Kidney (tissue), 13 donors: ENCODE measurements at regions not wholly inside any gene's neighbourhood (a gene's known extent, or its start where the extent isn't known, plus 50 kb on each side); places are given as distances from the start of the nearest gene placed in this dataset.

Experiments
- DNase-seq, 5 donors: peaks; one replicate each; pipeline ENCODE4 v3.0.0-alpha.2; 2013 to 2020
- FAIRE-seq: peaks from 2 replicates; lab custom pipeline; 2012; peaks lifted over from hg19 to GRCh38; lab: Jason Lieb, UNC
- H3K27ac ChIP-seq, 2 donors: one replicate each; pipeline ENCODE4 v1.7.0; 2013; ENCODE audit warnings: low read depth in 2 of 2, low read length in 2 of 2, inconsistent platforms in 1 of 2
- H3K27me3 ChIP-seq: one replicate; pipeline ENCODE4 v1.7.1; 2013; ENCODE audit warnings: low read length, inconsistent platforms; ENCODE audit not compliant: control insufficient read depth, insufficient read depth
- H3K36me3 ChIP-seq, 3 donors: one replicate each; pipeline versions ENCODE4 v1.7.0 to v1.7.1; 2013; ENCODE audit warnings: low read length in 3 of 3, control low read depth in 1 of 3, inconsistent platforms in 1 of 3; ENCODE audit not compliant: insufficient read depth in 3 of 3, control insufficient read depth in 2 of 3
- H3K4me1 ChIP-seq, 3 donors: one replicate each; pipeline versions ENCODE4 v1.7.0 to v1.7.1; 2013; ENCODE audit warnings: low read length in 3 of 3, inconsistent platforms in 1 of 3, low read depth in 1 of 3; ENCODE audit not compliant: control insufficient read depth in 2 of 3, insufficient read depth in 2 of 3
- H3K4me3 ChIP-seq, 3 donors: one replicate each; pipeline versions ENCODE4 v1.7.0 to v1.8.1; 2013; ENCODE audit warnings: low read length in 3 of 3, control low read depth in 1 of 3, inconsistent platforms in 1 of 3
- H3K9ac ChIP-seq, 3 donors: one replicate each; pipeline versions ENCODE4 v1.7.0 to v1.7.1; 2013; ENCODE audit warnings: low read length in 3 of 3, control low read depth in 1 of 3, inconsistent platforms in 1 of 3
- H3K9me3 ChIP-seq, 3 donors: one replicate each; pipeline versions ENCODE4 v1.7.0 to v1.7.1; 2013; ENCODE audit warnings: low read length in 3 of 3, control low read depth in 1 of 3, inconsistent platforms in 1 of 3; ENCODE audit not compliant: control insufficient read depth in 2 of 3, insufficient read depth in 1 of 3
- CTCF ChIP-seq: IDR thresholded peaks from 3 replicates; pipeline ENCODE4 v1.5.1; 2012; ENCODE audit warnings: mild to moderate bottlenecking, moderate library complexity, borderline replicate concordance; ENCODE audit not compliant: insufficient read depth; ENCODE audit errors: extremely low read depth
- intact Hi-C: fragments of 100-400 bp; cut with DNase I; formaldehyde crosslinking; loops from one replicate; pipeline ENCODE4 v1.11.1; 2022
- donor health status: control.
- donor health status: control.
- donor health status: control.
- donor health status: control.
- donor health status: control.
- donor health status: DM: yes; HTN: yes; CAD: no.
- donor health status: Normal renal cell carcinoma (clear cell type).

GRCh38 chr2:236909193-236909504 lies 176.5 kb upstream of the COPS8 start:
- no peaks in the 10 kb centered on the region for H3K9me3 ChIP-seq
- FAIRE-seq (no peak), DNase-seq (peak in 1 of 5 donors; percentile 39)
- H3K27me3 ChIP-seq = no peaks in the 10 kb centered on the region
- no peaks in the 10 kb centered on the region for H3K36me3 ChIP-seq
- TF ChIP-seq CTCF = no peak
- intact Hi-C loops = no loop called here
- peaks cover 0 to 3% (median 0%) of the 10 kb centered on the region in 3 donors for H3K4me1 ChIP-seq
- H3K27ac ChIP-seq = no peak overlapping the region
- no peak overlapping the region for H3K4me3 ChIP-seq
- H3K9ac ChIP-seq = no peak overlapping the region

- no peak overlapping the region for H3K9ac ChIP-seq
- no peak for FAIRE-seq
- H3K27ac ChIP-seq = no peak overlapping the region
- no peaks in the 10 kb centered on the region for H3K27me3 ChIP-seq
- DNase-seq = no peak
- H3K36me3 ChIP-seq = no peaks in the 10 kb centered on the region
- H3K9me3 ChIP-seq = no peaks in the 10 kb centered on the region
- intact Hi-C loops = no loop called here
- TF ChIP-seq CTCF = no peak
- H3K4me3 ChIP-seq = no peak overlapping the region
- peaks cover 0 to 3% (median 0%) of the 10 kb centered on the region in 3 donors for H3K4me1 ChIP-seq
These were observed 175.9 kb upstream of the COPS8 start for GRCh38 chr2:236909802-236910201.

- no peak for FAIRE-seq
These were observed 174.8 kb upstream of the COPS8 start for GRCh38 chr2:236910781-236911495.

More at GRCh38 chr2:236910781-236911495, 174.8 kb upstream of the COPS8 start:
- DNase-seq = no peak
- no peaks in the 10 kb centered on the region for H3K9me3 ChIP-seq
- H3K36me3 ChIP-seq = no peaks in the 10 kb centered on the region
- no peaks in the 10 kb centered on the region for H3K27me3 ChIP-seq
- no peak overlapping the region for H3K27ac ChIP-seq
- no peak overlapping the region for H3K4me3 ChIP-seq
- peaks cover 0 to 3% (median 0%) of the 10 kb centered on the region in 3 donors for H3K4me1 ChIP-seq
- no peak overlapping the region for H3K9ac ChIP-seq
- no peak for TF ChIP-seq CTCF
- intact Hi-C loops = no loop called here
